ENCODE measurements at regions not wholly inside any gene's neighbourhood (a gene's known extent, or its start where the extent isn't known, plus 50 kb on each side); places are given as distances from the start of the nearest gene placed in this dataset.
"Not testable (repeated sequence)": the region's sequence is repeated elsewhere in the genome, so short reads cannot be mapped to it uniquely, and the experiment has no call there.

- Mint-ChIP-seq H3K9me3 (no peaks in the 10 kb centered on the region), H3K27me3 (no peaks in the 10 kb centered on the region), H3K36me3 (peaks cover 0 to 21% (median 0%) of the 10 kb centered on the region in 5 donors), H3K4me3 (no peak overlapping the region), H3K27ac (no peak overlapping the region), H3K4me1 (peaks cover 0 to 6% (median 0%) of the 10 kb centered on the region in 7 donors)
- ATAC-seq (no peak), DNase-seq (no peak)
- ChIA-PET CTCF (no interaction called here), POLR2A (no interaction called here)
- H3K36me3 ChIP-seq (ENCODE audit: control insufficient read depth in 2 of 3, insufficient read depth in 3 of 3, low read length in 3 of 3): no peaks in the 10 kb centered on the region
- no peak overlapping the region for H3K4me3 ChIP-seq (ENCODE audit: low read length)
- no peaks in the 10 kb centered on the region for H3K9me3 ChIP-seq (ENCODE audit: control insufficient read depth in 2 of 3, low read length in 3 of 3)
- intact Hi-C loops (cut with micrococcal nuclease): loop anchor here (5.0 to 10.0 kb wide), 2 partner anchors 33 to 166 kb away; no protein-coding TSS in a partner anchor
- H3K4me1 ChIP-seq (ENCODE audit: control insufficient read depth in 2 of 2, insufficient read depth in 2 of 2, low read length in 2 of 2): no peaks in the 10 kb centered on the region
- H3K27me3 ChIP-seq (ENCODE audit: control insufficient read depth in 2 of 2, insufficient read depth in 2 of 2, low read length in 2 of 2): no peaks in the 10 kb centered on the region
- H3K27ac ChIP-seq (ENCODE audit: low read depth, low read length): no peak overlapping the region
These were observed 143.8 kb downstream of the KDM5D start for GRCh38 chrY:19600711-19601110.

DNA sequence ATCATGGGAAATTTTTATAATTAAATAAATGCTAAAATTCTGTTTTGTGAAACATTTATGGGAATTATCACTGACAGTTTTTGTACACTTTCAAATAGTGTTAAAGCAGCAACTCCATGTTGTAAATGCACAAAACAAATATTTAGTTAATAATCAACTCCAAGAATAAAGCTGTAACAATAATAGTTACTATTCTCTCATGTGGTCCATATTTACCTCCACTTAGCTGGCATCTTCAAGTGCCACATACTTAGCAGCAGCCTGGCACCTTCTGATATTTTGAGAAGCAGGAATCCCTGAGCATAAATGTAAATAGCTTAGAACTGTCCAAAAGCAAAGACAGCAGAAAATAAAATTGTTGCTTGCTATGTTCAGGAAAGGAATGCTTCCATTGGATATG is 154.3 kb downstream of the KDM5D start:
- DNase-seq: no peak
- H3K4me1 ChIP-seq (ENCODE audit: control insufficient read depth in 2 of 2, insufficient read depth in 2 of 2, low read length in 2 of 2): peaks cover 0 to 4% of the 10 kb centered on the region in 2 donors
- no peak for ATAC-seq
- Mint-ChIP-seq H3K4me3 (no peak overlapping the region), H3K27me3 (no peaks in the 10 kb centered on the region), H3K27ac (no peak overlapping the region), H3K9me3 (no peaks in the 10 kb centered on the region), H3K36me3 (peaks cover 0 to 19% (median 4%) of the 10 kb centered on the region in 5 donors), H3K4me1 (peaks cover 0 to 30% (median 5%) of the 10 kb centered on the region in 7 donors)
- no peaks in the 10 kb centered on the region for H3K9me3 ChIP-seq (ENCODE audit: control insufficient read depth in 2 of 3, low read length in 3 of 3)
- intact Hi-C loops (cut with micrococcal nuclease): no loop called here
- H3K36me3 ChIP-seq (ENCODE audit: control insufficient read depth in 2 of 3, insufficient read depth in 3 of 3, low read length in 3 of 3): peaks cover 0 to 5% (median 0%) of the 10 kb centered on the region in 3 experiments
- no peaks in the 10 kb centered on the region for H3K27me3 ChIP-seq (ENCODE audit: control insufficient read depth in 2 of 2, insufficient read depth in 2 of 2, low read length in 2 of 2)
- H3K4me3 ChIP-seq (ENCODE audit: low read length): no peak overlapping the region
- ChIA-PET CTCF (no interaction called here), POLR2A (interaction anchor here (0.7 kb wide), 1 partner anchor 215 kb away, joined by 3 read pairs; no protein-coding TSS in a partner anchor)
- no peak overlapping the region for H3K27ac ChIP-seq (ENCODE audit: low read depth, low read length)

DNA sequence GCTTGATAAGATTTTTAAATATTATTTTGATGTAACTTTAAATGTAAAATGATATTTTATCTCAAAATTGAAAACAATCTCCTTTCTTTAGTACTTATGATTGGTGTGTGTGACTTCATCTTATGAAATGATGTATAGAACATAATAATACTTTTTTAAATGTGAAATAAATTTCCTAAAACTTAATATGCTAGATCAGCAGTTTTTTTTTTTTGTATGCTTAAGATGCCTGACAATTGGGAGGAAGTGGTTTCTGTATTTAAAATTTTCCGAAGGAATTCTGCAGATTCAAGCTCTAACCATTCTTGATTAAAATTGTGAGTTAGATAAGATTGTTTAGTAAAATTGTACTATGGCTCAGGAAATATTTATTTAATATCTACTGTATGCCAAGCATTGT is 154.9 kb downstream of the KDM5D start:
- no peak for ATAC-seq

DNA sequence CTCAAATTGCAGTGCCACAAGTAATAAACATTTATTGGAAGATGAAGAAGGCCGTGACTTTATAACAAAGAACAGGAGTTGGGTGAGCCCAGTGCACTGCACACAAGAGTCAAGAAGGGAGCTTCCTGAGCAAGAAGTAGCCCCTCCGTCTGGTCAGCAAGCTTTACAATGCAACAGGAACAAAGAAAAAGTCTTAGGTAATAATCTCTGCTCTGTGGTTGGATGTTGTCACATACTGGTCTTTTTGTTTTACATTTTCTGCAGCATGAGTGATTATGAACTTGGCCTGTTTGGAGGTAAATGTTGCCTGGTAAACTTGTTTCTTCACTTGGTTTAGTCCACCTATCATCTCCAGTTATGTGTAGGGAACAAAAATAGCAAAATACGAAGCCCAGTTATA is 157.2 kb downstream of the KDM5D start:
- Mint-ChIP-seq H3K9me3 (no peaks in the 10 kb centered on the region), H3K4me1 (peaks cover 0 to 45% (median 12%) of the 10 kb centered on the region in 7 donors), H3K36me3 (peaks cover 0 to 24% (median 4%) of the 10 kb centered on the region in 5 donors), H3K27me3 (no peaks in the 10 kb centered on the region), H3K4me3 (no peak overlapping the region), H3K27ac (peak overlapping the region in 1 of 9 donors; percentile 17)
- H3K27ac ChIP-seq (ENCODE audit: low read depth, low read length): no peak overlapping the region
- H3K36me3 ChIP-seq (ENCODE audit: control insufficient read depth in 2 of 3, insufficient read depth in 3 of 3, low read length in 3 of 3): peaks cover 0 to 5% (median 0%) of the 10 kb centered on the region in 3 experiments
- H3K9me3 ChIP-seq (ENCODE audit: control insufficient read depth in 2 of 3, low read length in 3 of 3): no peaks in the 10 kb centered on the region
- POLR2A ChIA-PET: interaction anchor here (1.2 kb wide), 1 partner anchor 20 kb away, joined by 4 read pairs; no protein-coding TSS in a partner anchor
- H3K27me3 ChIP-seq (ENCODE audit: control insufficient read depth in 2 of 2, insufficient read depth in 2 of 2, low read length in 2 of 2): no peaks in the 10 kb centered on the region
- H3K4me1 ChIP-seq (ENCODE audit: control insufficient read depth in 2 of 2, insufficient read depth in 2 of 2, low read length in 2 of 2): peaks cover 0 to 4% of the 10 kb centered on the region in 2 donors
- ATAC-seq (no peak), DNase-seq (no peak)
- CTCF ChIA-PET: interaction anchor here (0.6 to 0.9 kb wide), 2 partner anchors 8 to 88 kb away, joined by 3 to 4 read pairs; no protein-coding TSS in a partner anchor
- H3K4me3 ChIP-seq (ENCODE audit: low read length): no peak overlapping the region
- intact Hi-C loops (cut with micrococcal nuclease): no loop called here

More for the DNA sequence above, 154.9 kb downstream of the KDM5D start:
- H3K4me1 ChIP-seq (ENCODE audit: control insufficient read depth in 2 of 2, insufficient read depth in 2 of 2, low read length in 2 of 2): peaks cover 0 to 4% of the 10 kb centered on the region in 2 donors
- ChIA-PET POLR2A (no interaction called here), CTCF (no interaction called here)
- DNase-seq: no peak
- peaks cover 0 to 5% (median 0%) of the 10 kb centered on the region in 3 experiments for H3K36me3 ChIP-seq (ENCODE audit: control insufficient read depth in 2 of 3, insufficient read depth in 3 of 3, low read length in 3 of 3)
- H3K4me1 Mint-ChIP-seq: peaks cover 0 to 36% (median 10%) of the 10 kb centered on the region in 7 donors
- intact Hi-C loops (cut with micrococcal nuclease): loop anchor here in 1 of 2 donors (2.0 kb wide), 1 partner anchor 23 kb away; no protein-coding TSS in a partner anchor
- H3K27me3 ChIP-seq (ENCODE audit: control insufficient read depth in 2 of 2, insufficient read depth in 2 of 2, low read length in 2 of 2): no peaks in the 10 kb centered on the region
- H3K4me3 Mint-ChIP-seq: no peak overlapping the region
- H3K36me3 Mint-ChIP-seq: peaks cover 0 to 24% (median 4%) of the 10 kb centered on the region in 5 donors
- H3K9me3 ChIP-seq (ENCODE audit: control insufficient read depth in 2 of 3, low read length in 3 of 3): no peaks in the 10 kb centered on the region
- H3K4me3 ChIP-seq (ENCODE audit: low read length): no peak overlapping the region
- no peak overlapping the region for H3K27ac Mint-ChIP-seq
- H3K9me3 Mint-ChIP-seq: no peaks in the 10 kb centered on the region
- H3K27ac ChIP-seq (ENCODE audit: low read depth, low read length): no peak overlapping the region
- no peaks in the 10 kb centered on the region for H3K27me3 Mint-ChIP-seq

DNA sequence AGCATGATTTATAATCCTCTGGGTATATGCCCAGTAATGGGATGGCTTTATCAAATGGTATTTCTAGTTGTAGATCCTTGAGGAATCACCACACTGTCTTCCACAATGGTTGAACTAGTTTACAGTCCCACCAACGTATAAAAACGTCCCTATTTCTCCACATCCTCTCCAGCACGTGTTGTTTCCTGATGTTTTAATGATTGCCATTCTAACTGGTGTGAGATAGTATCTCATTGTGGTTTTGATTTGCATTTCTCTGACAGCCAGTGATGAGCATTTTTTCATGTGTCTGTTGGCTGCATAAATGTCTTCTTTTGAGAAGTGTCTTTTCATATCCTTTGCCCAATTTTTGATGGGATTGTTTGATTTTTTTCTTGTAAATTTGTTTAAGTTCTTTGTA is 163.5 kb downstream of the KDM5D start:
- Mint-ChIP-seq H3K36me3 (peaks cover 0 to 26% (median 0%) of the 10 kb centered on the region in 5 donors), H3K4me3 (peak overlapping the region in 5 of 10 donors; percentile 12 to 53 (median 47)), H3K27ac (peak overlapping the region in 3 of 9 donors; percentile 38 to 79 (median 62)), H3K4me1 (peaks cover 0 to 62% (median 26%) of the 10 kb centered on the region in 7 donors)
- H3K4me3 ChIP-seq (ENCODE audit: low read length); H3K27ac ChIP-seq (ENCODE audit: low read depth, low read length); H3K9me3 Mint-ChIP-seq; H3K27me3 ChIP-seq (ENCODE audit: control insufficient read depth in 2 of 2, insufficient read depth in 2 of 2, low read length in 2 of 2); CTCF ChIA-PET; H3K9me3 ChIP-seq (ENCODE audit: control insufficient read depth in 2 of 3, low read length in 3 of 3); ATAC-seq; H3K27me3 Mint-ChIP-seq; H3K36me3 ChIP-seq (ENCODE audit: control insufficient read depth in 2 of 3, insufficient read depth in 3 of 3, low read length in 3 of 3); H3K4me1 ChIP-seq (ENCODE audit: control insufficient read depth in 2 of 2, insufficient read depth in 2 of 2, low read length in 2 of 2): not testable (repeated sequence)
- POLR2A ChIA-PET: interaction anchor here (1.7 kb wide), 1 partner anchor 14 kb away, joined by 4 read pairs; no protein-coding TSS in a partner anchor
- peak in 2 of 9 donors; percentile 8 to 30 for DNase-seq
- intact Hi-C loops (cut with micrococcal nuclease): loop anchor here in 1 of 2 donors (1.0 kb wide), 1 partner anchor 14 kb away; no protein-coding TSS in a partner anchor

DNA sequence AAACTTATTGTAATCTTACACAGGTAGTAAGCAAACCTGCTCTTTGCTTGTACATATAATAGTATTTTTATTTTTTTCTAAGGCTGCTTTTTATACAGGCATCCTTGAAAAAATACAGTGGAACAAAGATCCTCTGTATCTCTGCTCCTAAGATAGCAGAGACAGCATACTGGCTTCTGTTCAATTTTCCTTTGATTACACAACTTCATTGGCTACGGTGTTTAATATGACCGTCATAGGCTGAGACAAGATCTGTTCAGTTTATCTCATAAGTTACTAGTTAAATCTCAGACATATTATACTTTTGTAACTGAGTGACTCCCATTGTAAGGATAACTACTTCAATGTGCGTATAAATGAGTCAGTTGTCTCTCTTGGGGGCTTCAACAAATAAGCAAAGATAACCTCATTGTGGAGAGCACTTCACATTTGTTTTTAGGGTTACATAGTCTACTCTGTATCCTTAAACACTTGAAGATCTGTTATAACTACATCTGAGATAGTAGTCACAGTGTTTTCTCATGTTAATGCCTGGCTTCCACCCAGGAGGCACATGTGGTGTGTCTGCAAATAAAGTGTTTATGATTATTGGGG is 166.1 kb downstream of the KDM5D start:
- Histone ChIP-seq H3K4me3 (ENCODE audit: low read length) (no peak overlapping the region), H3K36me3 (ENCODE audit: control insufficient read depth in 2 of 3, insufficient read depth in 3 of 3, low read length in 3 of 3) (peaks cover 0 to 2% (median 0%) of the 10 kb centered on the region in 3 experiments), H3K4me1 (ENCODE audit: control insufficient read depth in 2 of 2, insufficient read depth in 2 of 2, low read length in 2 of 2) (no peaks in the 10 kb centered on the region), H3K27ac (ENCODE audit: low read depth, low read length) (no peak overlapping the region), H3K9me3 (ENCODE audit: control insufficient read depth in 2 of 3, low read length in 3 of 3) (no peaks in the 10 kb centered on the region), H3K27me3 (ENCODE audit: control insufficient read depth in 2 of 2, insufficient read depth in 2 of 2, low read length in 2 of 2) (no peaks in the 10 kb centered on the region)
- Mint-ChIP-seq H3K4me1 (peaks cover 0 to 65% (median 25%) of the 10 kb centered on the region in 7 donors), H3K36me3 (peaks cover 0 to 16% (median 0%) of the 10 kb centered on the region in 5 donors), H3K4me3 (no peak overlapping the region), H3K9me3 (no peaks in the 10 kb centered on the region), H3K27me3 (no peaks in the 10 kb centered on the region), H3K27ac (peak overlapping the region in 1 of 9 donors; percentile 28)
- CTCF ChIA-PET: no interaction called here
- DNase-seq: no peak
- no peak for ATAC-seq
- POLR2A ChIA-PET: interaction anchor here (1.3 to 2.0 kb wide), 3 partner anchors 8 to 11 kb away, joined by 3 to 8 read pairs (median 6); no protein-coding TSS in a partner anchor
- intact Hi-C loops (cut with micrococcal nuclease): no loop called here
